Prostate gland (tissue), 2 donors: ENCODE measurements at regions not wholly inside any gene's neighbourhood (a gene's known extent, or its start where the extent isn't known, plus 50 kb on each side); places are given as distances from the start of the nearest gene placed in this dataset.

ENCODE experiments used
- POLR2AphosphoS5 ChIP-seq: sonication (generic); formaldehyde crosslinking; IDR thresholded peaks from one replicate; pipeline ENCODE4 v1.6.1; 2017; ENCODE audit warnings: antibody characterized with exemption
- TF ChIP-seq, protein P1 (sequence below), 4 experiments: fragments of 200-600 bp in 2 of 4; fragments of 450-650 bp in 2 of 4; sonication (generic) in 2 of 4; IDR thresholded peaks; 1 replicate in 3 of 4; 2 replicates in 1 of 4; pipeline ENCODE4 v1.5.1; 2016 to 2019; ENCODE audit warnings: antibody characterized with exemption in 4 of 4, mild to moderate bottlenecking in 2 of 4, moderate library complexity in 2 of 4

DNA sequence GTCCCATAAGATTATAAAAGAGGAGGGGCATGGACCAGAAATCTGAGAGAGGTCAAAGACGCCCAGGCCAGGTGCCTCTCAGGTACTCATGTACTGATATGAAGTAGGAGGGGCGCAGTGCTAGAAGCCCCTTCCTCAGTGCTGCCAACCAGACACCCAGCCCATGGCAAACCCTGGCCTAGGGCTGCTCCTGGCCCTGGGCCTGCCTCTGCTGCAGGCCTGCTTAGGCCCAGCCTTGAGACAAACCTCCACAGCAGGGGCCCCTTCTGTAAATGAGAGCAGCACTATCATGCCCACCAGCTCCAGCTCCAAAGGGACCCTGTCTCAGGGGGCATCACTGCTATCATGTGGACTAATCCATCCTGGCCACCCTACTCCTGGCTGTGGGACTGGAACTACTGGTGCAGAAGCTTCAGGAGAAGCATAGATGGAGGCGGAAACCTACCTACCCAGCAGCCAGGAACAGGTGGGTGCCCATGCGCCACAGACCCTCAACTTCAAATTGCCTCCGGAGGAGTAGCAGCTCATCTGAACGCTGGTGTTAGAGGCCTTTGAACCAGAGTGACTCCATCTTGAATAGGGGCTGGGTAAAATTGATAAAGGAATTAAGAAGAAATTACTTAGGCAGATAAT, 72.4 kb upstream of the LGSN start:
- TF ChIP-seq, protein P1, sequence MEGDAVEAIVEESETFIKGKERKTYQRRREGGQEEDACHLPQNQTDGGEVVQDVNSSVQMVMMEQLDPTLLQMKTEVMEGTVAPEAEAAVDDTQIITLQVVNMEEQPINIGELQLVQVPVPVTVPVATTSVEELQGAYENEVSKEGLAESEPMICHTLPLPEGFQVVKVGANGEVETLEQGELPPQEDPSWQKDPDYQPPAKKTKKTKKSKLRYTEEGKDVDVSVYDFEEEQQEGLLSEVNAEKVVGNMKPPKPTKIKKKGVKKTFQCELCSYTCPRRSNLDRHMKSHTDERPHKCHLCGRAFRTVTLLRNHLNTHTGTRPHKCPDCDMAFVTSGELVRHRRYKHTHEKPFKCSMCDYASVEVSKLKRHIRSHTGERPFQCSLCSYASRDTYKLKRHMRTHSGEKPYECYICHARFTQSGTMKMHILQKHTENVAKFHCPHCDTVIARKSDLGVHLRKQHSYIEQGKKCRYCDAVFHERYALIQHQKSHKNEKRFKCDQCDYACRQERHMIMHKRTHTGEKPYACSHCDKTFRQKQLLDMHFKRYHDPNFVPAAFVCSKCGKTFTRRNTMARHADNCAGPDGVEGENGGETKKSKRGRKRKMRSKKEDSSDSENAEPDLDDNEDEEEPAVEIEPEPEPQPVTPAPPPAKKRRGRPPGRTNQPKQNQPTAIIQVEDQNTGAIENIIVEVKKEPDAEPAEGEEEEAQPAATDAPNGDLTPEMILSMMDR (IDR thresholded peaks at IDR 0.05) = no peak
- TF ChIP-seq POLR2AphosphoS5 = no peak
